ENCODE measurements at regions not wholly inside any gene's neighbourhood (a gene's known extent, or its start where the extent isn't known, plus 50 kb on each side); places are given as distances from the start of the nearest gene placed in this dataset.

GRCh38 chr5:130692770-130693169, 472.3 kb downstream of the HINT1 start:
- WGBS (ENCODE audit: insufficient coverage, low coverage, missing lambda C conversion rate), result 6% methylated on average over 1 of the region's 1 CpG
- H3K27ac ChIP-seq (ENCODE audit: extremely low read depth, low read depth, low read length), result no peak overlapping the region
- ATAC-seq, result no peak
- H3K79me2 ChIP-seq (ENCODE audit: control insufficient read depth, insufficient read depth, low read length), result no peaks in the 10 kb centered on the region
- no peaks in the 10 kb centered on the region for H4K20me1 ChIP-seq (replicated peaks; ENCODE audit: control insufficient read depth, insufficient read depth, low read length)
- in situ Hi-C loops (cut with MboI), result no loop called here
- H2AFZ ChIP-seq (ENCODE audit: low read depth, low read length), result no peak overlapping the region
- H3K27me3 ChIP-seq (ENCODE audit: control insufficient read depth in 2 of 2, insufficient read depth in 2 of 2, low read length in 2 of 2), result no peaks in the 10 kb centered on the region
- no peaks in the 10 kb centered on the region for H3K4me1 ChIP-seq (replicated peaks in 1 of 2; ENCODE audit: control insufficient read depth in 2 of 2, insufficient read depth in 2 of 2, low read length in 2 of 2)
- no peaks in the 10 kb centered on the region for H3K9me3 ChIP-seq (replicated peaks; ENCODE audit: control insufficient read depth, insufficient read depth, low read depth, low read length)
- DNase-seq (ENCODE audit: extremely low read depth in 1 of 4, low spot score in 3 of 4), result no peak
- no peak overlapping the region for H3K4me3 ChIP-seq
- intact Hi-C loops (cut with micrococcal nuclease), result no loop called here
- CTCF ChIA-PET (ENCODE audit: low intra/inter-chr PET ratio), result no interaction called here
- no peak overlapping the region for H3K9ac ChIP-seq (ENCODE audit: insufficient read depth in 1 of 2, low read depth in 2 of 2, low read length in 2 of 2)
- TF ChIP-seq SRSF7 (optimal IDR thresholded peaks at IDR 0.05; ENCODE audit: low read depth, low read length), result no peak
- no peak for TF ChIP-seq RBM14 (IDR thresholded peaks at IDR 0.05; ENCODE audit: borderline replicate concordance, insufficient read depth, low read depth, low read length)
- TF ChIP-seq THRB (CRISPR knock-in tag; conservative IDR thresholded peaks at IDR 0.05), result no peak
- H3K36me3 ChIP-seq (ENCODE audit: control insufficient read depth, insufficient read depth, low read length), result no peaks in the 10 kb centered on the region
- H3K9me1 ChIP-seq (ENCODE audit: control insufficient read depth, insufficient read depth, low read length), result no peaks in the 10 kb centered on the region
- FAIRE-seq, result no peak
- no TSS peak for BruUV-seq (replicated peaks)
- no peak overlapping the region for H3K4me2 ChIP-seq (ENCODE audit: insufficient read depth, low read length)
- POLR2A ChIA-PET, result no interaction called here

GRCh38 chr5:130689831-130690230, 475.2 kb downstream of the HINT1 start:
- BruUV-seq (replicated peaks), result no TSS peak
- TF ChIP-seq ZNF717 (CRISPR knock-in tag; IDR thresholded peaks at IDR 0.05), result no peak
- TF ChIP-seq SNRNP70 (optimal IDR thresholded peaks at IDR 0.05; ENCODE audit: low read depth, low read length), result no peak
- no peak for TF ChIP-seq HMGN3 (IDR thresholded peaks at IDR 0.05; ENCODE audit: borderline replicate concordance, extremely low read depth, insufficient read length, low read depth, low read length)
- no peak for TF ChIP-seq STAT6 (CRISPR knock-in tag; IDR thresholded peaks at IDR 0.05)
- TF ChIP-seq OTX1 (CRISPR knock-in tag; IDR thresholded peaks at IDR 0.05), result no peak
- no peak for TF ChIP-seq KDM1A (IDR thresholded peaks at IDR 0.05)
- TF ChIP-seq IRF1 (CRISPR knock-in tag; IDR thresholded peaks at IDR 0.05; ENCODE audit: borderline replicate concordance), result no peak
- TF ChIP-seq LARP7 (IDR thresholded peaks at IDR 0.05), result no peak

More at GRCh38 chr5:130689831-130690230, 475.2 kb downstream of the HINT1 start:
- POLR2A ChIA-PET, result no interaction called here
- Histone ChIP-seq H3K79me2 (ENCODE audit: control insufficient read depth, insufficient read depth, low read length) (no peaks in the 10 kb centered on the region), H3K9me3 (replicated peaks; ENCODE audit: control insufficient read depth, insufficient read depth, low read depth, low read length) (no peaks in the 10 kb centered on the region), H2AFZ (ENCODE audit: low read depth, low read length) (no peak overlapping the region), H3K4me2 (ENCODE audit: insufficient read depth, low read length) (no peak overlapping the region), H3K9ac (ENCODE audit: insufficient read depth in 1 of 2, low read depth in 2 of 2, low read length in 2 of 2) (no peak overlapping the region), H3K36me3 (ENCODE audit: control insufficient read depth, insufficient read depth, low read length) (no peaks in the 10 kb centered on the region), H3K4me1 (replicated peaks in 1 of 2; ENCODE audit: control insufficient read depth in 2 of 2, insufficient read depth in 2 of 2, low read length in 2 of 2) (no peaks in the 10 kb centered on the region), H3K9me1 (ENCODE audit: control insufficient read depth, insufficient read depth, low read length) (no peaks in the 10 kb centered on the region), H3K27me3 (ENCODE audit: control insufficient read depth in 2 of 2, insufficient read depth in 2 of 2, low read length in 2 of 2) (no peaks in the 10 kb centered on the region), H4K20me1 (replicated peaks; ENCODE audit: control insufficient read depth, insufficient read depth, low read length) (no peaks in the 10 kb centered on the region), H3K4me3 (no peak overlapping the region), H3K27ac (ENCODE audit: extremely low read depth, low read depth, low read length) (no peak overlapping the region)
- no peak for FAIRE-seq
- intact Hi-C loops (cut with micrococcal nuclease) (no loop called here), in situ Hi-C loops (cut with MboI) (no loop called here)
- no peak for ATAC-seq
- no peak for DNase-seq (ENCODE audit: extremely low read depth in 1 of 4, low spot score in 3 of 4)
- CTCF ChIA-PET (ENCODE audit: low intra/inter-chr PET ratio), result no interaction called here
- WGBS (ENCODE audit: insufficient coverage, low coverage, missing lambda C conversion rate), result 2% methylated on average over 4 of the region's 4 CpGs
